Tibial artery (tissue), 4 donors: ENCODE measurements at regions not wholly inside any gene's neighbourhood (a gene's known extent, or its start where the extent isn't known, plus 50 kb on each side); places are given as distances from the start of the nearest gene placed in this dataset.

ENCODE experiments used
- DNase-seq, 2 donors: peaks; one replicate each; pipeline ENCODE4 v3.0.0-alpha.2; 2019
- H3K27ac ChIP-seq, 2 donors: fragments of 200-600 bp; sonication (generic) in 1 of 2; 1 replicate in 1 of 2; 2 replicates in 1 of 2; pipeline ENCODE4 v1.5.1; 2018 to 2019; ENCODE audit warnings: mild to moderate bottlenecking in 1 of 2
- H3K27me3 ChIP-seq, 2 donors: fragments of 200-600 bp; sonication (generic) in 1 of 2; one replicate each; pipeline versions ENCODE4 v1.5.1 to v1.6.0; 2016 to 2019
- H3K36me3 ChIP-seq, 3 donors: fragments of 200-600 bp; sonication (generic) in 2 of 3; one replicate each; pipeline ENCODE4 v1.5.1; 2016 to 2019; ENCODE audit warnings: mild to moderate bottlenecking in 2 of 3
- H3K4me1 ChIP-seq, 4 donors: fragments of 200-600 bp; sonication (generic) in 2 of 4; 1 replicate in 3 of 4; 2 replicates in 1 of 4; pipeline ENCODE4 v1.5.1; 2016 to 2019
- H3K4me3 ChIP-seq, 2 donors: fragments of 200-600 bp; sonication (generic) in 1 of 2; 1 replicate in 1 of 2; 2 replicates in 1 of 2; pipeline ENCODE4 v1.5.1; 2018 to 2019; ENCODE audit warnings: mild to moderate bottlenecking in 2 of 2
- H3K9me3 ChIP-seq, 3 donors: fragments of 200-600 bp; sonication (generic) in 1 of 3; one replicate each; pipeline ENCODE4 v1.5.1; 2016 to 2019
- CTCF ChIP-seq, 2 experiments: fragments of 200-600 bp in 1 of 2; fragments of 450-650 bp in 1 of 2; IDR thresholded peaks; one replicate each; pipeline ENCODE4 v1.5.1; 2017 to 2019; ENCODE audit warnings: antibody characterized with exemption in 2 of 2, mild to moderate bottlenecking in 1 of 2, moderate library complexity in 1 of 2
- intact Hi-C: fragments of 100-400 bp; cut with DNase I; formaldehyde crosslinking; loops from one replicate; pipeline ENCODE4 v1.15.0; 2023; ENCODE audit warnings: low total_unique reads

DNA sequence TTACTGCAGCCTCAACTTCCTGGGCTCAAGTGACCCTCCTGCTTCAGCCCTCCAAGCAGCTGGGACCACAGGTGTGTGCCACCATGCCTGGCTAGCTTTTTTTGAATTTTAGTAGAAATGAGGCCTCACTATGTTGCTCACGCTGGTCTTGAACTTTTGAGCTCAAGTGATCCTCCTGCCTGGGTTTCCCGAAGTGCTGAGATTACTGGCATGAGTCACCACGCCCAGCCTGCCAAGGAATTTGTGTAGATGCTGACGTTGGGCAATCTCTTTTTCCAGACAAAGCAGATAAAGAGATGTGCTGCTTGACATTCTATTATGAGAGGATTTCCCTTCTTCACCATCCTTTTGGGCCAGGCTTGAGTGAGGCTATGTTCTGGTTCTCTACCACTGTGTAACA is 254.5 kb upstream of the RPS6KA3 start:
- DNase-seq = no peak
- Histone ChIP-seq H3K9me3 (no peaks in the 10 kb centered on the region), H3K4me1 (peaks cover 0 to 1% (median 0%) of the 10 kb centered on the region in 4 donors), H3K36me3 (no peaks in the 10 kb centered on the region), H3K27ac (no peak overlapping the region), H3K4me3 (no peak overlapping the region), H3K27me3 (no peaks in the 10 kb centered on the region)
- TF ChIP-seq CTCF (IDR thresholded peaks at IDR 0.05) = no peak
- intact Hi-C loops = no loop called here

DNA sequence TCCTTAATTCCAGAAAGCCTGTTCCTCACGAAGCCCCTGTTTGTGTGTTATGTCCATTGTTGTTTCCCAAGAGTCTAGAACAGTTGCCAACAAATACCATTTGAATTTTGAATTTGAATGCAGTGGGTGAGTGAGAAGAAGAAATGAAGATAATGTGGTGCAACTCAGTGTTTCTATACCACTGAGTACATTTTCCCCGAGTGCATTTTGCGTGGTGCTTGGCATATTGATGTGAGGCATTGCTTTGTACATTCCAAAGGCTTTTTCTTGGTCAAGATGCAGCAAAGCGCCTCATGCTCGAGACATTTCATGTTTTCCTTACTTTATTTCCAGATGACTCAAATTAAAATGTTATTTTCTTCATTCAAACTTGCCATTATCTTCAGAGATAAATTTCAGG is 253.1 kb upstream of the RPS6KA3 start:
- no peak for TF ChIP-seq CTCF (IDR thresholded peaks at IDR 0.05)
- no peak for DNase-seq
- Histone ChIP-seq H3K4me3 (no peak overlapping the region), H3K36me3 (no peaks in the 10 kb centered on the region), H3K27me3 (no peaks in the 10 kb centered on the region), H3K4me1 (peaks cover 0 to 7% (median 0%) of the 10 kb centered on the region in 4 donors), H3K9me3 (no peaks in the 10 kb centered on the region), H3K27ac (no peak overlapping the region)
- intact Hi-C loops = no loop called here

DNA sequence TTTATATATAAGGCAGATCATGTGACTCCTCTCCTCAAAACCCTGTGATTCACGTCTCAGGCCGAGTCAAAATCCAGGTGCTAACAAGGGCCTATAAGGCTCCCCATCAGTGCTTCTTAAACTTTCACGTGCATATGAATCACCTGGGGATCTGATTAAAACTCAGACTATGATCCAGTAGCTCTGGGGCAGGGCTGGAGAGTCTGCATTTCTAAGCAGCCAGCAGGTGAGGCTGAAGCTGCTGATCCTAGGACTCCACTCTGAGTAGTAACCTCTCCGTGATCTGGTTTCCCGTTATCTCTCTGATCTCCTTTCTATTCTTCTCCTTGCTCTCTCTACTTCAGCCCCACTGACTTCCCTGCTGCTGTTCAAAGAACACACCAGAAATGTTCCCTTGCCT is 252.4 kb upstream of the RPS6KA3 start:
- no peak for DNase-seq
- Histone ChIP-seq H3K9me3 (no peaks in the 10 kb centered on the region), H3K36me3 (no peaks in the 10 kb centered on the region), H3K4me1 (peaks cover 0 to 7% (median 0%) of the 10 kb centered on the region in 4 donors), H3K27me3 (no peaks in the 10 kb centered on the region), H3K4me3 (no peak overlapping the region), H3K27ac (no peak overlapping the region)
- no peak for TF ChIP-seq CTCF (IDR thresholded peaks at IDR 0.05)
- intact Hi-C loops = no loop called here

DNA sequence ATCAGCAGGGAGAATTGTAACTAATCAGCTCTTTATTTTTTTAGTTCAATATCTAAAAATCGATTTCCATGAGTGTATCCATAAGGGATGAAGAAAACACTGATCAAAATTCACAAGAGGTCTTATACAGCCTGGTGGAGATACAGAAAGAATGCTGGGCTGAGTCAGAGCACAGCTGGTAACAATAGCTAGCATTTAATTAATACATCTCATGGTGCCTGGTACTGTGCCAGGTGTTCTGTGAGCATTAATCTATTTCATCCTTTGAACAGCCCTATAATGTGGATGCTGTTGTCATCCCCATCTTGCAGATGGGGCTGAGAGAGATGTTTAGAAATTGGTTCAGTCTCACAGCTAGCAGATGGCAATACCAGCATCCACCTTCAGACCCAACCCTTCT is 250.9 kb upstream of the RPS6KA3 start:
- intact Hi-C loops = no loop called here
- H3K27ac ChIP-seq = no peak overlapping the region

GRCh38 chrX:20515841-20516461 is 249.2 kb upstream of the RPS6KA3 start:
- Histone ChIP-seq H3K4me3 (no peak overlapping the region), H3K4me1 (peaks cover 0 to 7% (median 0%) of the 10 kb centered on the region in 4 donors), H3K9me3 (no peaks in the 10 kb centered on the region), H3K36me3 (no peaks in the 10 kb centered on the region), H3K27me3 (no peaks in the 10 kb centered on the region), H3K27ac (no peak overlapping the region)
- no peak for DNase-seq
- intact Hi-C loops = no loop called here
- no peak for TF ChIP-seq CTCF (IDR thresholded peaks at IDR 0.05)

More for the DNA sequence above, 250.9 kb upstream of the RPS6KA3 start:
- Histone ChIP-seq H3K4me1 (peaks cover 0 to 7% (median 0%) of the 10 kb centered on the region in 4 donors), H3K9me3 (no peaks in the 10 kb centered on the region), H3K27me3 (no peaks in the 10 kb centered on the region), H3K36me3 (no peaks in the 10 kb centered on the region), H3K4me3 (no peak overlapping the region)
- no peak for TF ChIP-seq CTCF (IDR thresholded peaks at IDR 0.05)
- no peak for DNase-seq

- H3K4me1 ChIP-seq = peaks cover 0 to 7% (median 0%) of the 10 kb centered on the region in 4 donors
- no peaks in the 10 kb centered on the region for H3K27me3 ChIP-seq
- H3K9me3 ChIP-seq = no peaks in the 10 kb centered on the region
- intact Hi-C loops = no loop called here
- H3K27ac ChIP-seq = no peak overlapping the region
- no peak for DNase-seq
- no peak overlapping the region for H3K4me3 ChIP-seq
- no peaks in the 10 kb centered on the region for H3K36me3 ChIP-seq
- no peak for TF ChIP-seq CTCF (IDR thresholded peaks at IDR 0.05)
These were observed 247.6 kb upstream of the RPS6KA3 start for GRCh38 chrX:20514358-20514757.
